Panc1 (cell line): ENCODE measurements at regions not wholly inside any gene's neighbourhood (a gene's known extent, or its start where the extent isn't known, plus 50 kb on each side); places are given as distances from the start of the nearest gene placed in this dataset.

Source experiments
- ATAC-seq: fragments of 200-7000 bp; cut with Tn5 transposase; 2 replicates; pipeline ENCODE4 v1.9.1; 2020; ENCODE audit warnings: mild to moderate bottlenecking, moderate library complexity
- BruUV-seq: library from RNA; stranded (reverse); fragments of 400-500 nt; replicated peaks from 2 replicates; lab custom pipeline; 2021; lab: Mats Ljungman, UMichigan
- CTCF ChIA-PET: fragments of 300-600 bp; sonication (Branson Sonifier 250); formaldehyde crosslinking; loops from one replicate; lab custom pipeline; 2022; ENCODE audit warnings: antibody characterized with exemption; lab: Charles Lee
- POLR2A ChIA-PET: fragments of 300-600 bp; sonication (Branson Sonifier 250); formaldehyde crosslinking; loops from one replicate; lab custom pipeline; 2022; ENCODE audit warnings: antibody characterized with exemption; lab: Charles Lee
- DNase-seq: peaks from one replicate; pipeline ENCODE4 v3.0.0-alpha.2; 2010; ENCODE audit warnings: low read depth, low spot score
- H3K27ac ChIP-seq: 2 replicates; pipeline ENCODE4 v1.5.1; 2011; ENCODE audit warnings: mild to moderate bottlenecking, low read length, inconsistent platforms
- H3K27me3 ChIP-seq: fragments of 200-500 bp; sonication (Bioruptor generic); 2 replicates; pipeline ENCODE4 v1.6.0; 2014; ENCODE audit warnings: low read length, inconsistent platforms; ENCODE audit not compliant: control insufficient read depth, insufficient read depth
- H3K36me3 ChIP-seq: fragments of 200-500 bp; sonication (Bioruptor generic); 2 replicates; pipeline ENCODE4 v1.5.1; 2014; ENCODE audit warnings: inconsistent platforms, mild to moderate bottlenecking, low read length, moderate library complexity; ENCODE audit not compliant: control insufficient read depth, insufficient read depth
- H3K4me1 ChIP-seq: 2 replicates; pipeline ENCODE4 v1.5.1; 2011; ENCODE audit warnings: inconsistent platforms, mild to moderate bottlenecking, low read length, moderate library complexity; ENCODE audit not compliant: control insufficient read depth, insufficient read depth
- H3K4me3 ChIP-seq, 2 experiments: 2 replicates each; pipeline ENCODE4 v1.5.1; 2011 to 2012; ENCODE audit warnings: low read depth in 2 of 2, low read length in 2 of 2, mild to moderate bottlenecking in 2 of 2, inconsistent platforms in 1 of 2, moderate library complexity in 1 of 2
- H3K9me3 ChIP-seq: fragments of 200-500 bp; sonication (Bioruptor generic); 2 replicates; pipeline ENCODE4 v1.5.1; 2014; ENCODE audit warnings: low read depth, mild to moderate bottlenecking, inconsistent platforms, low read length, moderate library complexity; ENCODE audit not compliant: control insufficient read depth, insufficient read depth
- POLR2AphosphoS5 ChIP-seq: IDR thresholded peaks from 2 replicates; pipeline ENCODE4 v1.6.1; 2012; ENCODE audit warnings: mild to moderate bottlenecking, low read depth, low read length, moderate library complexity
- REST ChIP-seq, 2 experiments: IDR thresholded peaks; 2 replicates each; pipeline ENCODE4 v1.6.1; 2011 to 2012; ENCODE audit warnings: low read depth in 2 of 2, control low read depth in 1 of 2, low read length in 1 of 2, mild to moderate bottlenecking in 1 of 2, moderate library complexity in 1 of 2; ENCODE audit not compliant: insufficient read depth in 1 of 2
- SIN3A ChIP-seq: IDR thresholded peaks from 2 replicates; pipeline ENCODE4 v1.6.1; 2012; ENCODE audit warnings: low read depth, mild to moderate bottlenecking, low read length, moderate library complexity, borderline replicate concordance; ENCODE audit not compliant: insufficient read depth
- TCF7L2 ChIP-seq: IDR thresholded peaks from 2 replicates; pipeline ENCODE4 v1.6.1; 2011; ENCODE audit warnings: mild to moderate bottlenecking, low read depth, low read length, inconsistent platforms
- in situ Hi-C: cut with HindIII; loops from 2 replicates; pipeline ENCODE4 v1.10.0; 2016; ENCODE audit warnings: low sequenced_read_pairs, low pct_unique_long_range_greater_than_20kb
- intact Hi-C: fragments of 100-400 bp; cut with micrococcal nuclease; formaldehyde crosslinking; loops from one replicate; pipeline ENCODE4 v1.10.0; 2022; ENCODE audit not compliant: unreplicated experiment
- TF ChIP-seq, protein P1 (sequence below): fragments of 450-650 bp; IDR thresholded peaks from 2 replicates; pipeline ENCODE4 v1.5.1; 2017; ENCODE audit warnings: mild to moderate bottlenecking

GRCh38 chr10:2439000-2439399, 628.3 kb upstream of the PFKP start:
- ATAC-seq (no peak), DNase-seq (no peak)
- H3K4me1 ChIP-seq, result no peaks in the 10 kb centered on the region
- no peak overlapping the region for H3K4me3 ChIP-seq
- ChIA-PET CTCF (no interaction called here), POLR2A (no interaction called here)
- H3K27me3 ChIP-seq, result no peaks in the 10 kb centered on the region
- intact Hi-C loops (no loop called here), in situ Hi-C loops (no loop called here)
- no TSS peak for BruUV-seq
- no peaks in the 10 kb centered on the region for H3K36me3 ChIP-seq
- TF ChIP-seq TCF7L2 (no peak), SIN3A (no peak), POLR2AphosphoS5 (no peak), REST (IDR thresholded peaks at IDR 0.05; ENCODE audit: insufficient read depth in 1 of 2, low read depth in 2 of 2, low read length in 1 of 2) (no peak)
- TF ChIP-seq, protein P1, sequence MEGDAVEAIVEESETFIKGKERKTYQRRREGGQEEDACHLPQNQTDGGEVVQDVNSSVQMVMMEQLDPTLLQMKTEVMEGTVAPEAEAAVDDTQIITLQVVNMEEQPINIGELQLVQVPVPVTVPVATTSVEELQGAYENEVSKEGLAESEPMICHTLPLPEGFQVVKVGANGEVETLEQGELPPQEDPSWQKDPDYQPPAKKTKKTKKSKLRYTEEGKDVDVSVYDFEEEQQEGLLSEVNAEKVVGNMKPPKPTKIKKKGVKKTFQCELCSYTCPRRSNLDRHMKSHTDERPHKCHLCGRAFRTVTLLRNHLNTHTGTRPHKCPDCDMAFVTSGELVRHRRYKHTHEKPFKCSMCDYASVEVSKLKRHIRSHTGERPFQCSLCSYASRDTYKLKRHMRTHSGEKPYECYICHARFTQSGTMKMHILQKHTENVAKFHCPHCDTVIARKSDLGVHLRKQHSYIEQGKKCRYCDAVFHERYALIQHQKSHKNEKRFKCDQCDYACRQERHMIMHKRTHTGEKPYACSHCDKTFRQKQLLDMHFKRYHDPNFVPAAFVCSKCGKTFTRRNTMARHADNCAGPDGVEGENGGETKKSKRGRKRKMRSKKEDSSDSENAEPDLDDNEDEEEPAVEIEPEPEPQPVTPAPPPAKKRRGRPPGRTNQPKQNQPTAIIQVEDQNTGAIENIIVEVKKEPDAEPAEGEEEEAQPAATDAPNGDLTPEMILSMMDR, result no peak
- H3K27ac ChIP-seq, result no peak overlapping the region
- no peaks in the 10 kb centered on the region for H3K9me3 ChIP-seq

- no peak overlapping the region for H3K4me3 ChIP-seq
- H3K27me3 ChIP-seq, result no peaks in the 10 kb centered on the region
- in situ Hi-C loops (no loop called here), intact Hi-C loops (no loop called here)
- ATAC-seq (no peak), DNase-seq (no peak)
- H3K9me3 ChIP-seq, result no peaks in the 10 kb centered on the region
- ChIA-PET CTCF (no interaction called here), POLR2A (no interaction called here)
- H3K4me1 ChIP-seq, result no peaks in the 10 kb centered on the region
- no peak overlapping the region for H3K27ac ChIP-seq
- no TSS peak for BruUV-seq
- no peak for TF ChIP-seq SIN3A
- TF ChIP-seq, protein P1, result no peak
- no peak for TF ChIP-seq POLR2AphosphoS5
- TF ChIP-seq TCF7L2, result no peak
- no peak for TF ChIP-seq REST (IDR thresholded peaks at IDR 0.05; ENCODE audit: insufficient read depth in 1 of 2, low read depth in 2 of 2, low read length in 1 of 2)
- H3K36me3 ChIP-seq, result no peaks in the 10 kb centered on the region
Measured at GRCh38 chr10:2438248-2438939, 629.0 kb upstream of the PFKP start.
